ENCODE measurements at regions not wholly inside any gene's neighbourhood (a gene's known extent, or its start where the extent isn't known, plus 50 kb on each side); places are given as distances from the start of the nearest gene placed in this dataset.

DNA sequence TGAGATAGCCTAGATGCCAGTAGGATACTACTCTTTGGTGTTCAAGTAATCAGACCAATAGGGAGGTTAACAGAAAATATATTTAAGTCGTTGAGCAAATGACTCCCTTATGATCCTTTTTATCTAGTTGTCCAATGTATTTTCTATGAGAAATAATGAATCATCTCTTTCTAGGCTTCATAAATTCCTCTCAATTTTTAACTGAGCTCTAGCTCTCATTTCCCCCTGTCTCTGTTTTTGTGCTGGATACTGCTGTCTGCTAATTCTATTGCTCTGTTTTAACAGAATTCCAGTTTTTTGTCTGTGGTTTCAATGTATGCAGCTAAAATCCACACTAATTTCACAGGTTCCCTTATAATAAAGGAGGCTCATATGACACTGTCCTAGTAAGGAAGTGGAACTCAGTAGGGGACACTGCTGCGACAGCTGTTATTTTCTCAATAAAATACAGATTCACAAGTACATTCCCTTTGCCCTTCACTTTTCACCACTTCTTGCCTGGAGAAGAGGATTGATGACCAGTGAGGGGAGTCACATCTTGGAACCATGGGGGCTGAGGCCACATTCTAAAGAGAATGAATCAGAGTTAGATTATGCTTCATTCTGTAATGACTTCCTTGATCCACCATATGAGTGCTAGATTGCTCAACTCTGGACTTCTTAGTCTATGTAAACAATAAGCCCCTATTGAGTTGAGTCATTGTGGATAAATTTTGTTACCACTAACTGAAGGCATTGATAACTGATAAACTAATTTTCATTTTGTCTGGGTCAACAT is 558.7 kb upstream of the KCNMB2 start:
- peak; percentile 18 for DNase-seq

DNA sequence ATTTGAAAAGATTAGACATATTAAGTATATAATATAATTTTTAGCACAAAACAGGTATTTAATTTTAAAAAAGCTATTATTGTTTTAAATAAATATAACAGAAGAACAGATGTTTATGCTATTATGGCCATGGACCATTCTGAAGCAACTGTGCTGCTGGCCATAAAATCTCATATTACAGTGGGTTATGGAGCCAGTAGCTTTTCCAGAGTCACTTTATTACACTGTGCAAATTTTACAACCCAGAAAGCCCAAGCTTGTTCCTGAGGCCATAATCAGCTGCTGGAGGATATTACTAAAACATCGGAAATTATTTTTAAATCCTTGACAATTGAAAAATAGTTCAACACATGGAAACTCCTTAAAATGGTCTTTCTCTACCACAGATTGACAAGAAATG is 557.3 kb upstream of the KCNMB2 start:
- DNase-seq, result no peak

DNA sequence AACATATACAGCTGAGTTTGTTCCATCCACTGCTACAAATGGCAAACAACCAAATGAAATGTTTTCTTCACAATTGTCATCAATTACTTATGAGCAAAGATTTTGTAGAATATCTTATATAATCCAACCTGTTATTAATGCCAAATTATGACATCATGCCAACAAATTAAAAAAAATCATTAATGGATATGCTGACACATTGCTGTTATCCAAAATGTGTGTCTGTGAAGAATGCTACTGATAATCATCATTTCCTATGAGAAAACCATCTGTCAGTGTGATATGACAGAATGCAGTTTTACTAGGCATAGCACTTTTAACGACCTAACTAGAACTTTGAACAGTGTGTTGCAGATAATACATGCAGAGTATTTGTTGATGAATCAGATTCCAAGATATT is 556.5 kb upstream of the KCNMB2 start:
- DNase-seq, result no peak

DNA sequence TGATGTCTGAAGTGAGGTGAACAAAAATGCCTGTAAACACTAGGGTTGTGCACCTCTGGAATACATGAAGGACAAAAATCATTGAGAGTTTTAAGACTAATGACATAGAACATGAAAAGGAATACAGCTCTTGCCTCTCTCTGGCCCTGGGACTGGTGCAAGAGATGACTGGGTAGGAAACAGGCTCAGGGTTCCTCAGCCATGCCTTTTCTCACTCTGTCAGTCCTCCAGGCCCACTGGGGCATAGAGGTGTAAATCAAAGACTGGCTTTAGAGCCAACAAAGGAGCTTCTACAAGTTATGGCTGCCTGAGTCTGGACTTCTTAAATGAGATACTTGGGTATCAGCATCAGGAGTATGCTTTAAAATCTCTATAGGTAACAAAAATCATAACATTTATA is 554.7 kb upstream of the KCNMB2 start:
- DNase-seq, result no peak

DNA sequence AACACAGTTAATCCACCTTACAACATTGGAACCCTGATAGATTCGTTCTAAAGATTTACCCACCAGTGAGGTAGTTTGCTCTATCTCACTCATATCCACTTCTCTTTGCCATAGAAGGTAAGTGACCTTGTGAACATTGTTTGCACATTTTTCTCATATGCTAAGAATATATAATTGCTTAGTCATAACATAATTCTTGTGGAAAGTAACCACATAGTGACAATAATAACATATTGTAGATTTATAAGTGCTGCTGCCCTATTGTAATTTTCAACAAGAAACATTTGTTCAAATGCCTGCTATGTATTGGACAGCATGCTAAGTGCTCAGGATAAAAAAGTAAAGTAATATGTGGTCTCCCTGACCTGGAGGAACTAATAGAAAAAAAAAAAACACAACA is 554.2 kb upstream of the KCNMB2 start:
- DNase-seq, result no peak

DNA sequence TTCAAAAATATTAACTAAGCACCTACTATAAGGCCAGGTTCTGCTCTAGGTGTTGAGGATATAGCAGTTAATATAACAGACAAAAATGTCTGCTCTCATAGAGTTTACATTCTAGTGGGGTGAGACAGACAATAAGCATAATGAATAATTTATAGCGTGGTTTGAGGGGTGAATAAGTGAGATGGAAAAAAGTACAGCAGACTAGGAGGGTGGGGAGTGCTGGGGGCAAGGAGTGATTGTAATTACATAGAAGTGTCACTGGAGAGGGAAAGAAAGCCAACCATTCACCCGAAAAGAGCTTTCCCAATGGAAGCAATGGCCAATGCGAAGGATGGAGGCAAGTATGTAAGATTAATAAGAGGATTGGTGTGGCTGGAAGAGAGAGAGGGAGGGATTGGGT is 552.9 kb upstream of the KCNMB2 start:
- DNase-seq, result no peak

DNA sequence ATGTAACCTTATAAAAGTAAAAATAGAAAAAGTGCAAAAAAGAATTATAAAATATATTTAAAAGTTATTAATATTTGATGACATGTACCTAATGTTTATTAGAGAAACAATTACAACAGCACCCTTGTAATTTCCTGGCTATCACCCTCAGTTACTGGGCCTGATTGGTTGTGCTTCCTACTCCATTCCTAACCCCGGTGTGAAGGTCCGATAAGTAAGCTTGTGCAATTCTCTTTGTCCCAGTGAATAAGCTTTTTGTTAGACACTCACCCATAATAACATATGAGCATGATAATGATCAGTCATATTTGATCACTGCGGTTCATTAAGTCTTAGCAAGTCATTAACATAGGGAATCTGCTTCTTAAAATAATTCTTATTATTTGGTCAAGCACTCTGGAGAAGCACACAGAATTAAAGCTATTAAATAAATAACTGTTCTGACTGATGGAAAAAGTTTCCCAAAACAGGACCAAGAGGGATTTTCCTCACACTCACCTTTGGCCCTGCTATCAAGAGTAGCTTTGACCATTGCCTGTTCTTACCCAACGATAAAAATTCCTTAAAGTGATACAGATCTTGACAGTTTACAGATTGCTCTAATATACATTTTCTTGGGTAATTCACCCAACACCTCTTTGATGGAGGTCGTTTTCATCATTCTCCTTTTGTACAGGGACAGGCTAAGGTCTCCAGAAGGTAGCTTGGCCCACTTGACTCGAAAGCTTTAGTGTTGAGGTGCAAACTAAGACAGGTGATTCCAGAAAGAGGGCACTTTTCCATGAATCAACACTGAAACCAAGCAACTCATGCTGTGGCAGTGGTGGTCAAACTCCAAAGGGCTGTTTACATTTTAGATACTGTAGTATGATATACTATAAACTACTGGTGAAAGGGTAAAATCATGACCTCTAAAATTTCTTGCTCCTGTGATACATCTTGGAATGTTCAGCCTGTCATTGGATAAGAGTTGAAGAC is 543.0 kb upstream of the KCNMB2 start:
- no peak for DNase-seq

DNA sequence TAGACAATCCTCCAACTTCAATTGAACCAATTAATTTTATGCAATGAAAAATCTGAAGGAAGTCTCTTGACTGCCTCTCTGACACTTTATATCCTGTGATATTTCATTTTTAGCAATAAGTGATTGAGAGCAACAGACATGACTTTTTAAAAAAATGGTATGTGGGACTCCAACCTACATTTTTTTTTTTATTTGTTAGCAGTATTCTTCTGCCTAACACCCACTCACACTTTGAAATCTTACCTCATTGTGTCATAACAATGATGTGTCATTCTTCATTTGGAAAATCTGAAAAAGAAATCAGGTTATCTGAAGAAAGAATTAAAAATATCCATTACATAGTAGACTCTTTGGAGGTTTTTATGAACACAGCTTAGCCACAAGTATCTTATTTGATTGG is 541.3 kb upstream of the KCNMB2 start:
- DNase-seq, result no peak

DNA sequence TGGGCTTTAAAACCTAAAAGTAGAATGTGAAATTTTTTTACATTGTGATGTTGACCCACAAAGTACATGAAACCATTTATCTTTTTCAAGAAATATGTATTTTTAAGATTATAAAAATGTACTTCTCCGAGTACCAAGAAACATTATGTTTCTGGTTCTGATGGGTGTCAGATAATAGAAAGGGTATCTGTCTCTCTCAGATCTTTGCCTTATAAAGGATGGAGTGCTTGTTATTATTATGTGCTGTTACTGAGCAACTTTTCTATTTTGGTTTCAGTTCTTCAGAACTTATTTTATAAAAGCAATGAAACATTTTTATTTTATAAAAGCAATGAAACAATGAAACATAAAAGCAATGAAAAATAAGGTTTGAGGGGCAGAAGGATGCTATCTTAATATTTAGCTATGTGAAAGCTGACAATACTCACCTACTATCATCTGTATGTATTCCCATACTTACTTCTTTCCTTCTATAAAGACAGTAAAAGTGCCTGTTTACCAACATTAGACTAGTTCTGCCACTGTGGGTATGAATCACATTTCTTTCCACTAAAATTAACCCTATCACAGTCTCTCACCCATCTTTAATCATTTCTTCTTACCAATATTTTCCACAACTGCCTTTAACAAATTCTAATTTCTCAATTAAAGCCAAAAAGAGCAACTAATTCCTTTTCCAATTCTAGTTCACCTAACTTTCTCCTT is 540.7 kb upstream of the KCNMB2 start:
- DNase-seq, result no peak

DNA sequence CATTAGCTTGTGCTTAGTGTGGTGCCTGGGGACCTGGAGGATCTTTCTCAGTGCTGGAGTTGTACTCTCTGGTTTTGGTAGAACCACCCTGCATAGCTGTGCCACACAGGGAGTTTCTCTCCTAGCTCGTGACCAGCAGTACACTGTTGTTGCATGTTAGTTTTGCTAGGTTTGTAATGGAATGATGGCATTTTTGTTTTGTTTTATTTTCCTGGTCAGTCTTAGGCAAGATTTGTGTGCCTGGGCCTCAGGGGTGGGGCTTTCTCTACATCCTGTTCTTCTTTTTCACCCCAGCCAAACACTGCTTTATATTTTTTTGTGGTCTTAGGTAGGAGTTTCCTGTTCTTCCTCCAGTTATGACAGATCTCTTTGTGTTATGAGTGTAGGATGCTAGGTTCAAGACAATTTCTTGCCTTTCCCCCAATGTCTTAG is 534.5 kb upstream of the KCNMB2 start:
- no peak for DNase-seq

DNA sequence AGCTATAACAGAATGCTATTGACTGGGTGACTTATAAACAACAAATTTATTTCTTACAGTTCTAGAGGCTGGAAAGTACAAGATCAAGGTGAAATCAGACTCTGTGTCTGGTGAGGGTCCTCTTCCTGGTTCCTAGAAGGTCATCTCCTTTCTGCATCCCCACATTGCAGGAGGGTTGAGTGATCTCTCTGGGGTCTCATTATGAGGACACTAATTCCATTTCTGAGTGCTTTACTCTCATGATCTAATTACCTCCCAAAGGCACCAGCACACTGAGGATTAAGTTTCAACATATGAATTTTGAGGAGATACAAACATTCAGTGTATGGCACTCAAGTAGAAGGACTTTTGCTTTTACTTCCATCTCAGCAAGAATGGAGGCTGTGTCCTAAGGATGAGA is 534.1 kb upstream of the KCNMB2 start:
- DNase-seq, result no peak

DNA sequence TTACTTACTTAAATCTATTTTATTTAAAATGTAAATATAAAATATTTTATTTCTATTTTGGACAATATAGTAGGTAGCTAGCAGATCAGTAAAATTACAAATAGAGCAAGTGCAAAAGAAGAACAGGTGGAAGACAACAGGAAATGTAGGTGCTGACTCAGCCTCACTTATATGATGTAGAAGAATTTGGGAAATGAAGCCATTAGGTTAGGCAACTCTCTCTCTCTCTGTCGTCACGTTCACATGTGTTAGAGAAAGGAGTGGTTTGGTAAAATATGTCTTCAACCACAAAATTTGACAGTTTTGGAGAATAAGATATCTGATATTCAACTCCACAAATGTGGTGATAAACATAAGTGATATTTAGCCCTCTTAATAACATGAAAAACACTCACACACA is 532.5 kb upstream of the KCNMB2 start:
- no peak for DNase-seq

DNA sequence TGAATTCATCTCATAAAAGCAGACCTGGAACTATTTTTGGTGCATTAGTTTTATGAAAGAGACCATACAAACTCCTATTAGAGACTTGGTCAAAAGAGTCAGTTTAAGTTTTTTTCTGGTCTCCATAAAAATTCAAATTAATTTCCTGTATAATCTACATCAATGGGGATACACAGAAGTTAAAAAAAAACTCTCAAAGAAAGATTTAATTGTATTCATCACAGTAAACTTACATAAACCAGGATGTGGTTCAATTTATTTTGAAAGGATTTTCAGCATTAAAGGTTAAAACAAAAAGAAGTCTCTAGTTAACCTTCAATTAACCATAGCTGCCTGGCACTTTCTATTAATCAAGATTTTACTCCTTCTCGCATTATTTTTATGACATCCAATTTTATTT is 530.3 kb upstream of the KCNMB2 start:
- DNase-seq, result no peak

DNA sequence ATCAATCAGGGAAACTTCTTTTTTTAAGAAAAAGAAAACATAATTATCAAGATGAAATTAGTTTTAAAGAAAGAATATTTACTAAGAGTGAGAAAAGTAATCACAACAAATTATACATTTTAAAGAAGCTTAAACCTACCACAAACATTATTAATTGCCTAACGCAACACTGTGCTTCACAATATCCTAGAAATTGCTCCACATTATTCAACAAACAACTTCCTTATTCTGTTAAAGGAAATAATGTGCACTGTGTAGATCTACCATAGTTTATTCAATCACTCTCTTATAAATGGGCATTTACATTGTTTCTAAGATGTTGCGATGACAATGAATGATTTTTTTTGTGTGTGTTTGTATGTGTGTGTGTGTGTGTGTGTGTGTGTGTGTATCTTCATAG is 525.9 kb upstream of the KCNMB2 start:
- no peak for DNase-seq

DNA sequence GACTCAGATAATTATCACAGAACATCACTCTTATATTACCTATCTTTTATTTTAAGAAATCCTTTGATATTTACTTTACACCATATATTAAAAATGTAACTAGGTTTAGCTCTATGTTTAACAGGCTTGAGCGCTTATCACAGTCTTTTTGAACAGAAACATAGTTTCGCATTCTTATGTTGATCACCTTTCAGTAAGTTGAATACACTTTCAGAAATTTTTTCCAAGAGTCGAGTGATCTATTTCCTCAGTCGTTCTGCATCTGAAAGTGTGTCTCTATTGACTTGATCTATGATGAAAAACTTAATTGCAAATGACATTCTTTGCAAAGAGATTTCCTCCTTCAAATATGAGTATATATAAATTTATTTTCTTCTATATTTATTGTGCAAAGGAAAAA is 516.6 kb upstream of the KCNMB2 start:
- no peak for DNase-seq

DNA sequence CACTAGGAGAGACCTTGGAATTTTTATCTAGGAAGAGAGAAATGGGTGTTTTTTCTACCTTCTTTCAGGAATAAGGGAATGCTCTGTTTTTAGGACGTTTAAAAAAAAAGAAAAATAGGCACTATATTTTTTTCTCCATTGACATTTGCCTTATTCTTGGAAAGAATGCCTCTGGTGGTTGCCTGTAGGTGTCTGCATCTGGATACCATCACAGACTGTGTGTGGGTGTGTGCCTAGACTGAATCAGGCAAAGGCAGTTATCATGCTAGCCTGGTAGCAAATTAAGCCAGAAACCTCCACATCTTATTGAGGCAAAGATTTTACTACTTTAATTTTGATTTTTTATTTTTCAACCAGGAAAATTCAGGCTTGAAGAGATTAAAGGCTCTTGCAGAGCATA is 513.6 kb upstream of the KCNMB2 start:
- no peak for DNase-seq

DNA sequence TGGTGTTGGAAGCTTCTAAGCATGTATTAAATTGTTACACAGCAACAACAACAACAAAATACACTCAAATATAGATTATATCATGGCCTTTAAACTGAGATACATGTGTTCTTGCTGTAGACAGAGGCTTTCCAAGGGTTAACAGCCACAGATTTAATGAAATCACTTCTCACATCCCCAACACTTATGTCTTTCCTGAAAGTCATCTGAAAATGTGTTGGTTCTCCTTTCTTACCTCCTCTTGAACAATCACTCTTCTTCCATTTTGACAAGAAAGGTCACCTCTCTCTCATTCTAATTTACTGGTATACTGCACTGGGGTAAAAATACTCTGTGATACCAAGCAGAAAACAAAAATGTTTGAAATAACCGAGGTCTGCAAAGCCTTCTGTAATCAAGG is 507.3 kb upstream of the KCNMB2 start:
- no peak for DNase-seq

DNA sequence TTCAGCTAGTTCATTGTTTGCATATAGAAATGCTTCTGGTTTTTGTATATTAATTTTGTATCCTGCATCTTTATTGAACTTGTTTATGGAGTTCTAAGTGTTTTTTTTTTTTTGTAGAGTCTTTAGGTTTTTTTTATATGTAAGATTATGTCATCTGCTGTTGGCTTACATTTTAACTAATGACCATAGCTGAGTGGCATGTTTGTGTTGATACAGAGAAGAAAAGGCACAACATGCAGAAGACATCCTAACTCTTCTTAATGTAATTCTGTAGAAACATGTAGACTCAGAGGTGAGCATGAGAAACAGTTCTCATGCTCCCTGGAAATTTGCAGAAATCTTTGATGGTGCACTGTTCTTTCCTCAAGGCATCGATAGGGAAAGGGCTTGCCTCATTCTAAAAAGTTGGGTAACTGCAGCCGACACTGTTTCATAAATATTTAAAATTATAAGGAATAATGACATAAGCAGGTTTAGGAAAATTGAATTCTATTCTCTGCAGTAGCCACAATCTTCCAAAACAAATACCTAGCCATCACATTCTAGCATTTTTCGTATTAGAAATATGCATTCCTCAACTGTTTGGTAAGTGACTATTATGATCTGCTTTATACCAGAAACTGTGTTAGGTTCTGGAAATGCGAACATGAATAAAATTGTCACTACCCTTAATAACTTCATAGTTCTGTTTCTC is 499.6 kb upstream of the KCNMB2 start:
- DNase-seq, result no peak

DNA sequence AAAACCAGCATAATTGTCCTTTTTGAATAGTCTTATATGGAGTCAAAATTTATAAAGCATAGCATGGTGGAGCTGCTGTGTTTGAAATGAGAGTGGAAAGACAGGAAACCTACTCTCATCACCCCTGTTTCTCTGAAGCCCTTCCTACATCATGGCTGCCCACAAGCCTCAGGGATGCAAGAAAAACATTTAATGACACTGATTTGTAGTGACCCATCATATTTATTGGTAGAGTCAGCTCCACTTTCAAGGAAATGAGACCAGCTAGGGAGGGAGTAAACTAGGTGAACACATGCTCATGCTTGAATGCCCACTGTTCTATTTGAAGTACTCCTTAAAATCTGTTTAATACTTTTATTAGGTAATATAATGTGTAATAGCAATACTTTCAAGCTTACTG is 494.3 kb upstream of the KCNMB2 start:
- DNase-seq, result no peak

DNA sequence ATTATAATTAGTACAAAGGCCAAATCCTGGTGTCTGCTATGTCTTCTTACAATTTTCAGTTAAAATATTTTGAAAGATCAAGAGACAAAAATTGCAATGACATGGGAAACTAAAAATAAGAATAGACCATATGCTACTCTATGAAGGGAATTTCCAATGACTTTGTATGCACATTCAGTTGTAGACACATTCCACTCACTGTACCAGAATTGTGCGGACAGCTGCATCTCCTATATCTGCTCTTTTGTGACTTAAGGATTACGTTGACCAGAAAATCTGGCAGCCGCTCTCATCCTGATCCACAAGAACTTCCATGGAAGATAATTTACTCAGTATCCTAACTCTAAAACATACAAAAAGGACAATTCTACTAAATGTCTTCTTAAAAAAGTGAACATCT is 493.9 kb upstream of the KCNMB2 start:
- no peak for DNase-seq

DNA sequence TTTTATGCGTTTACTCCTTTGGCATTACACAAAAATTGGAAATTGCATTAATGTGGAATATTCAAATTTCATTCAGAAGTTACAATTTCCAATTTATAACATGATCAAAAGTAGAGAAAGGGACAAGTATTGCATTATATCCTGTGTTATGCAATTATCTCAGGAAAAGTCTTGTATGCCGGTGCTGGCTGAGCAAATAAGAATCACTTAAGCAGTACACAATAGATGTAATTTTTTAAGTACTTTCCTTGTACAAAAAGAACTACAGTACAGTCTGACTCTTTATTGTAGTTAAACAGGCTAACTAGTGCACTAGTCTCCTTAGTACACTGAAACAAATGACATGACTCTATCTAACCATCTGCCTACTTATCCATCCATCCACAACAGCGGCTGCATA is 493.2 kb upstream of the KCNMB2 start:
- no peak for DNase-seq

DNA sequence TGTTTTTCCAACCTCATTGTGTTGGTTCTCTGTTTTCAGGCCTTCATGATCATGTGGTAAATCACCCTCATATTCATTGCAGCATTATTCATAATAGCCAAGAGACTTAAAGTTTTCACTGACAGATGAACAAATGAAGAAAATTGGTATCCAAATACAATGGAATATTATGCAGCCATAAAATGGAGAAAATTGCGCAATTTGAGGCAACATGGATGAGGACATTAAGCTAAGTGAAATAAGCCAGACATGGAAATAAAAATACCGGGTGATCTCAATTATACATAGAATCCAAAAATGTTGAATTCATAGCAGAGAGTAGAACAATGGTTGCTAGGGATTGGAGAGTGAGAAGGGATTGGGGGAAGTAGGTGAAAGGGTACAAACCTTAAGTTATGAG is 491.9 kb upstream of the KCNMB2 start:
- no peak for DNase-seq

DNA sequence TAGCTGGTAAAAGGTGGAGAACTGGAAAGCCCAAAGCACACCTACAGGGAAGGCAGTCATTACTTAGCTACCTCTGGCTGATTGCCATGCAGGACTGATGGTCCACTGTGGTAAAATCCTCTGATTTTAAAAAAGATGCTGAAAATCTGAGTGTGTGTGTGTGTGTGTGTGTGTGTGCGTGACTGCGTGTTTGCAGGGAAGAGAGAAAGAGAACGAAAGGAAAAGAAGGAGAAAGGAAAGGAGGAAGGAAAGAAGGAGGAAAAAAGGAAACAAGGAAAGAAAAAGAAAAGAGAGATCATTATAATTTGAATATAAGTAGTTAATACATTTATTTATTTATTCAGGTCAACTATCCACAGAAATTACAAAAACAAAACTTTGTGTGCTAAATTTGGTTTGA is 488.7 kb upstream of the KCNMB2 start:
- no peak for DNase-seq
